TTC549 (cell line): ENCODE measurements at regions not wholly inside any gene's neighbourhood (a gene's known extent, or its start where the extent isn't known, plus 50 kb on each side); places are given as distances from the start of the nearest gene placed in this dataset.

ENCODE experiments used
- FAIRE-seq: peaks from 2 replicates; lab custom pipeline; 2012; peaks lifted over from hg19 to GRCh38; lab: Jason Lieb, UNC

DNA sequence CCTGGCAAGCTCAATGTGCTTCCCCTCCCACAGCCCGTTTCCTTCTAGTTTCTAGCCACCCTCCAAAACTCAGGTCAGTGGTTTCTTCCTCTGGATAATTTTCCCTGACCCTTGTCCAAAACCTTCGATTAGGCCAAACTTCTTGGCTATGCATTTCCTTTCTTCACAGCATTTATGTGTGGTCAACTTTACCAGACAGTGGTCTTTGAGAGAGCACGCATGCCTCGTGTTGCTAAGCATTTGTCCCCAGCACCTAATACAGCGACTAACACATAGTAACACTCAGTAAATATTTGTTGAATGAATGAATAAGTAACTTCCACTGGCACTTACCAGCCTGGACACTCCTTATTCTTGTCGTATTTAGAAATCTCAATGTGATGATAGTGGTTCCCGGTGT, 610.7 kb downstream of the PLPP3 start:
- FAIRE-seq = no peak

DNA sequence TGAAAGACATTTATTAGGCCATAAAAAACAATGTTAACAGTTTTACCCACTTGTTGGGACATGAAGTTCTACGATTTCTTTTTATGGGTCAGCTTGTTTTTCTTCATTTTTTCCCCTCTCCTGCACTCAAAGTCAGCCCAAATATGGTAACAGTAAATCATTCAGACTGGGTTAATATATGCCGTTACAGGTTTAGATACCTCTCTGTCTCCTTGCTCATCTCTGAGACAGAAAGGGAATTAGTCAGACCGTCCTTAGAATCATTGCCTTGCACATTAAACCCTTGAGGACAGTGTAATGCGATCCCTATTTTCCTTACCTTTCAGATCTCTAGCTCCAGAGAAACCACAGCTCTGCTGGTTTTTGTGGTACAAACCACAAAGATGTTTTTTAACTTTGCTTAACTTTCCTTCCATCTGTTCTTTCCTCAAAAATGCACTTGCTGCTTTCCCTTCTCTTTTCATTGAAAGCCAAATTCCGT, 613.3 kb downstream of the PLPP3 start:
- no peak for FAIRE-seq

- no peak for FAIRE-seq
Measured at GRCh38 chr1:55962472-55962871, 616.9 kb downstream of the PLPP3 start.

DNA sequence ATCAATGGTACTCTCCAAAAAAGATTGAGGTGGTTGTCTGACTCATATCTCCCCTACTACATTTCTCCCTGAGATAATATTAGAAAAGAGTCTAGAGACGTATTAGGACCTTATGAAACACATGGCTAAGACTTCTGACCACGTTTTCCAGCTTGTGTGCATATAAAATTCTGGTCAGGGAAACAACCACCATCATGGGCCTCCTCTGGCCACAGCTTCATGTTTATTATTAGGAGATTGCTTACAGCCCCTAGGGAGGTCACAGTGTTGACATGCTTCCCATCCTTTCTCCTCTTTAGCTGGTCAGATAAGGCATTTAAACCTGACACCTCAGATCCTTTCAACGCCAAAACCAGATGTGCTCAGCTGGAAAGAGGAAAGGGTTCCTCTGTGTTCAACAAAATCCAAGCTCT, 620.2 kb downstream of the PLPP3 start:
- no peak for FAIRE-seq

- no peak for FAIRE-seq
Measured at GRCh38 chr1:55958498-55958897, 620.9 kb downstream of the PLPP3 start.

GRCh38 chr1:55957276-55957675, 622.1 kb downstream of the PLPP3 start:
- FAIRE-seq = no peak

DNA sequence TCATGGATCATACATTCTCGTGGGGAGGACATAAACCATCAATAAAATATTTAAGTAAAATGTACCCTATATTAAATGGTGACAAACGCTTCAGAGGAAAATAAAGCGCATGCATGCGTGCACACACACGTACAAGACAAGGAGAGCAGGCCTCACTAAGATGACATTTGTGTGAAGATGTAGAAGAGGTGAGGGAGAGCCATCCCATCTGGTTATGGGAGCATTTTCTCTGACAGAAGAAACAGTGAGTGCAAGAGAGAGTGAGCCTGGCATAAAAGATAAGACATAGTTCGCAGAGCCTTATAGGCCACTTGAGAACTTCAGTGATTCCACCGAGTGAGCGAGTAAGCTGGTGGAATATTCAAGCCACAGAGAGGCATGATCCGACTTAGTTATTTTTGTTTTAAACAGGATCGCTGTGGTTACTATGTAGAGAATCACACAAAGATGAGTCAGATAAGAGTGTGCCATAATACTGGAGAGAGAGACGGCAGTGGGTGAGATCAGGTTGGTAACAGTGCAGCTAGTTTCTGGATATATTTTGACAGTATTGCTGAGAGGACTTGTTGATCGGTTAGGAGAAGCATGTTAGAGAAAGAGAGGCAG, 624.2 kb downstream of the PLPP3 start:
- FAIRE-seq = no peak

DNA sequence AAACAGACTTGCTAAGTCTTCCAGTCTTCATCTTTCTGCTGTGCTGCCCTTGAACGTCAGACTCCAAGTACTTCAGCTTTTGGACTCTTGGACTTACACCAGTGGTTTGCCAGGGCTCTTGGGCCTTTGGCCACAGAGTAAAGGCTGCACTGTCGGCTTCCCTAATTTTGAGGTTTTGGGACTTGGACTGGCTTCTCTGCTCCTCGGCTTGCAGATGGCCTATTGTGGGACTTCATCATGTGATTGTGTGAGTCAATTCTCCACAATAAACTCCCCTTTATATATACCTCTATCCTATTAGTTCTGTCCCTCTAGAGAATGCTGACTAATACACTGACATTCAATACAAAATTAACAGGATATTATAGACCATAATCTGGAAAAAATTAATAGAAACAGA, 628.1 kb downstream of the PLPP3 start:
- FAIRE-seq = no peak

- FAIRE-seq = no peak
Measured at GRCh38 chr1:55947446-55947845, 631.9 kb downstream of the PLPP3 start.

DNA sequence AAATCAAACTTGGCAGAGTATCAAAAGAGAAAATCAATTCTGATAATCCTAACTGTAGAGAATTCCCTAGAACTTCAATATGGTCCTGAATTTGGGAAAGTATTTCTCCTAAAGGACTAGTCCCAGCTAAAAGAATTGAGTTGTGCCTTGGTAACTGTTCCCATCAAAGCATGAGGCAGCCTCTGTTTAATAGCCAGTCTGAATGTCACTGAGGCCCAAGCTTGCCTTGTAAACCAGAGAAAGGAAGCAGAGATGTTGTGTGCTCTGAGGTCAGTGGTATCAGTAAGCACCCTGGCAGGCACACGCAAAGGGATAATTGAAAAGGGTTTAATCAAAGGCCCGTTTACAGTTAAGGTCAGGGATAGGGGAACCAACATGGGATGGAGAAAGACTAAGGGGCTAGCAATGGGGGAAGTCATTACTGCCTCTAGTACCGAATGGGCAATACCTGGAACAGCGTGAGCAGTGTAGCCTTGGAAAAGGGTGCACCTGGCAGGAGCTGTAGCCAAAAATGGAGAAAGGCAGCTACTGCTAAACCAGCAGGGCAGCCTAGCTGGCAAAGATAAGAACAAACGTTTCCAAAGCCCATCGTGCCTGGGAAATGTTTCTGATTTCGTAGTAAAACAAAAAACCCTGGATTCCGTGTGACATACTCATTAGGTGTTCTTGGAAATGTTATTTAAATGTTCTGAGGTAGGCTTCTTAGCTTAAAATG, 635.5 kb downstream of the PLPP3 start:
- no peak for FAIRE-seq

DNA sequence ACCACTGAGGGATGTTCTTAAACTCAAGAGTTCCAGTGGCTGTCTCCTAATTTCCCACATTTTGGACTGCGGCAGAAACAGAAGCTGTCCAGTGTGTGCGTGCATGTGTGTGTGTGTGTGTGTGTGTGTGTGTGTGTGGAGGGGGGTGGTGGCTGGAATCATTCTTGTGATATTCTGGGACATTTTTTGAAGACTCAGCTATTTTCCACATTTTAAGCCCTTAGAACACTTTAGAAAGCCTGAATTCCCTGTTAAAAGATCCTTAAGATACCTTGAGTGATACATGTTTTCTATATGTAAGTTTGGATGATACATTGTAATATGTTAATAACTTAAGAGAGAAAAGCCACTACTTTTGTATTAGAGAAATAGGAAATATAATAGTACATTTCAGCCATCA, 636.4 kb downstream of the PLPP3 start:
- no peak for FAIRE-seq

DNA sequence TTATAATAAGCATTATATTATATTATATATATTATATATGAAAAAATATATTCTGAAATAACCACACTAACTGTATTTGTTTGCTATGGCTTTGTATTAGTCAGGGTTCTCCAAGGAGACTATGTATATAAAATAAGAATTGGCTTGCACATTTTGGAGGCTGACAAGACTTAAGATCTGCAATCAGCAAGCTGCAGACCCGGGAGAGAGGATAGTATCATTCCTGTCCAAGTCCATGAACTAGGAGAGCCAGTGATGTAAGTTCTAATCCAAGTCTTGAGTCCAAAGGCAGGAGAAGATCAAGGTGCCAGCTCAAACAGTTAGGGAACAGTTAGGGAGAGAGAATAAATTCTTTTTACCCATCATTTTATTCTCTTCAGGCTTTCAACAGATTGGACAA, 639.5 kb downstream of the PLPP3 start:
- FAIRE-seq = no peak

- FAIRE-seq = no peak
Measured at GRCh38 chr1:55938861-55939260, 640.5 kb downstream of the PLPP3 start.

GRCh38 chr1:55938376-55938850, 641.0 kb downstream of the PLPP3 start:
- FAIRE-seq = no peak

DNA sequence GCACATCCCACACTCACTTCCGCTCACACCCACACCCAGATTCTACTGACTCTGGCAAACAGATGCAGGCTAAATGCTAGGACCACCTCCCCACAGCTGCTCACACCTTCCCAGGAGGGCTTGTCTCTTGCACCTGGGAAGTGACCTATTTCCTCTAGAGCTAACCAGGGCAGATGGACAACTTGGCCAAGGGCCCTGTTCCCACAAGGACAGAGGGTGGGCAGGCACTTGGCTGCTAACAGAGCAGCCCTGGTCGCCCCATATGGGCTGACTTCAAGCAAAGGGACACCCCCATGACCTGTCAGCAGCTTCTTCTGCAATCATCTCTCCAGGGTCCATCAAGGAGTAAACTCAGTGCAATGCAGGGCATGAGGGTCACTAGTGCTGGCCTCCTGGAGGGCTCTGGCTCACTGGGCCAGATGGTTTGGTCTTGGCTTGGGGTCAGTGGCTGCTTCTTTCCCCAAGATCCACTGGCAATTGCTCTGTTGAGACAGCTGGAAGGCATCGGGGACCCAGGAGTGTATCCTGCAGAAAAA, 641.5 kb downstream of the PLPP3 start:
- FAIRE-seq = no peak

DNA sequence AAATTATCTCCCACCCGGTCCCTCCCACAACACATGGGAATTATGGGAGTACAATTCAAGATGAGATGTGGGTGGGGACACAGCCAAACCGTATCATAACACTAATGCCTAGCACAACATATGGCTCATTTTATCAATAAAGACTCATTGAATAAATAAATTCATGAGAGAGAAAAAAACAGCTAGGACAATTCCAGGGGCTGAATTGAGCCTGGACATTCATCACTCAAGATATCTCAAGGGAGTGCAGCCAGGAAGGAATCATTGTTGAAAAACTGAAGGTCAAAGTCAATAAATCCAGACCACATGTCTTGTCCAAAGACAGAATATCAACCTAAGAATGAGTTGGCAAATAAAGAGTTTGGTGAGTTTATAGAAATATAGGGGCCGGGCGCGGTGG, 644.1 kb downstream of the PLPP3 start:
- no peak for FAIRE-seq

DNA sequence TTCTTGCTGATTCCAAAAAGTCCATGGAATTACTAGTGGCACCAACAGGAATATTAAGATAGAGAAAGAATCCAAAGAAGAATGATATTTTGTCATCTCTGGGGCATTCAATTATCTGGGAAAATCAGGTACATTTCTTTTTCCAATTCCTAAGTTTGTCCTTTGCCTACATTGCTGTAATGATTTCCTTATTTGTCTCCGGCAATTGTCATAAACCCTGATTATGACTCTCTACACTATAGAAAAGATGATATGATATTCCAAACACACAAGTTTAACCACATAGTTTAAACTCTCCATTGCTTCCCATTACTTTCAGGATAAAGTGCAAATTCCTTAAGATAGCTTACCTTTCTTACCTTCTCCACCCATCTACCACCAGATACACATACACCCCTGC, 647.0 kb downstream of the PLPP3 start:
- FAIRE-seq = no peak

DNA sequence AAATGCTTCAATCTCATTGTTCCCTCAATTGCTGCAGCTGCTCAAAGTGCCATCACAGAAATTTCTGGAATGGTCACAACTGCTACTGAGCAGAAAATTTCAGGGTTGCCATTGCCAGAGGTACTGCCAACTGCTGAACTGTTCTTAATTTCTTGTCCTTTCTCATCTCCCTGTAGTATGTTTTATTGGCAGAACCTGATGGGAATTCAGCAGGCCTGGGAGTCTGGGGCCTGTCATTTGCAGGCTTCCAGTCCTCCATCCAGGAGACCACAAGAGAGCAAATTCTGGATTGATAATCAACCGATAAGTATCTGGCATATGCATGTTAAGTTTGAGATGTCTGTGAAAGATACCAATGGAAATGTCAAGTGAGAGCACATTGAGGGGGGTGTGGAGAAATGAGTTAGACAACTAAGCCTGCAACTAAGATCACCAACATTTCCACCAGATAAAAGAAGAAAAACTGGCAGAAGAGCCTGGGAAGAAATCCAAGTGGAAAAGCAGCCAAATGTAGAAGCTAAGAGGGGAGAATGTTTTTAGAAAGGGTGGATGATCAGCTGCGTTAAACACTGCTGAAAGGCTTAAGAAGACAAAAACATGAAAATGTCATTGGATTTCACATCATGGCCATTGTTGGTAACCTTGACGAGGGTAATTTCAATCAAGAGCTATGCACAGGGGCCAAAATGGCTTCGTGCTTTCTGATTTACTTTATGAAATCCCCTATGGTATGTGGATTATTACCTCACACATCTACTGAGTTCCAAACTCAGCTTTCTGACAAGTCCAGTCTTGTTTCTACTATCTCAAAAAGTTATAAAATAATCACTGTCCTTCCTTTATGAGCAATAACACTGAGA, 648.1 kb downstream of the PLPP3 start:
- FAIRE-seq = no peak

- FAIRE-seq = no peak
Measured at GRCh38 chr1:55929652-55930051, 649.7 kb downstream of the PLPP3 start.

- no peak for FAIRE-seq
Measured at GRCh38 chr1:55928576-55928975, 650.8 kb downstream of the PLPP3 start.

- FAIRE-seq = no peak
Measured at GRCh38 chr1:55927702-55928290, 651.6 kb downstream of the PLPP3 start.

GRCh38 chr1:55926906-55927471, 652.4 kb downstream of the PLPP3 start:
- FAIRE-seq = no peak
